Medulla oblongata (tissue), 1 donor: ENCODE measurements at regions not wholly inside any gene's neighbourhood (a gene's known extent, or its start where the extent isn't known, plus 50 kb on each side); places are given as distances from the start of the nearest gene placed in this dataset.

ENCODE experiments used
- DNase-seq: peaks from one replicate; pipeline ENCODE4 v3.0.0-alpha.2; 2015; ENCODE audit errors: extremely low spot score

DNA sequence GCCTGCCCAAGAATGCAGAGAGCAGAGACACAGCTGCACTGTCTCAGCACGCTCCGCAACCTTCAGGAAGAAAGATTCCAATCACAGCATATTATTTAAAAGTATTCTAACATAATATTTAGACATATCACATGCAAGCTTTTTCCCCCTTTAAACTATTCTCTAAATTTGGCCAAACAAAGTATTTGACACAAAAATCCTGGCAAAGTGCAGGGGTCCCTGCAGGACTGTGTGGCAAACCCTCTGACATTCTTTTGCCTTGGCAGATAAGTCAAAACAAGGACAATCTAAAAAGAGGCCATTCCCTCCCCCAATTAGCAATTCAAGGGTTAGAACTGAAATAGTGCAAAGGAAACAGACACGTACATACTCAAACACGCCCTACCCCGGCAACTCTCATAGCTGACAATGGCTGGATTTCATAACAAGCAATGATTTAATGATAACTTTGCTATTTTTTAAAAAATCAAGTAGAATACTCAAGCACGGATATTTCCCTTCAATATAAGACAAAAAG lies 225.3 kb downstream of the MRPL39 start:
- no peak for DNase-seq

DNA sequence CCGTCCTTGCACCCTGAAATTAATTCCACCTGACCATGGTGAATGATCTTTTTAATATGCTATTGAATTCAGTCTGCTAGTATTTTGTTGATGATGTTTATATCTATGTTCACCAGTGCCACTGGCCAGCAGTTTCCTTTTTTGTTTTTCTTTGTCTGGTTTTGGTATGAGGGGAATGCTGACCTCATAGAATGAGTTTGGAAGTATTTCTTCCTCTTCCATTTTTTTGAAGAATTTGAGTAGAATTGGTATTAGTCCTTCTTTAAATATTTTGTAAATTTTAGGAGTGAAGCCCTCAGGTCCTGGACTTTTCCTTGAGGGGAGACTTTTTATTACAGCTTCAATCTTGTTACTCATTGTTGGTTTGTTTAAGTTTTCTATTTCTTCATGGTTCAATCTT lies 231.6 kb downstream of the MRPL39 start:
- DNase-seq: no peak

DNA sequence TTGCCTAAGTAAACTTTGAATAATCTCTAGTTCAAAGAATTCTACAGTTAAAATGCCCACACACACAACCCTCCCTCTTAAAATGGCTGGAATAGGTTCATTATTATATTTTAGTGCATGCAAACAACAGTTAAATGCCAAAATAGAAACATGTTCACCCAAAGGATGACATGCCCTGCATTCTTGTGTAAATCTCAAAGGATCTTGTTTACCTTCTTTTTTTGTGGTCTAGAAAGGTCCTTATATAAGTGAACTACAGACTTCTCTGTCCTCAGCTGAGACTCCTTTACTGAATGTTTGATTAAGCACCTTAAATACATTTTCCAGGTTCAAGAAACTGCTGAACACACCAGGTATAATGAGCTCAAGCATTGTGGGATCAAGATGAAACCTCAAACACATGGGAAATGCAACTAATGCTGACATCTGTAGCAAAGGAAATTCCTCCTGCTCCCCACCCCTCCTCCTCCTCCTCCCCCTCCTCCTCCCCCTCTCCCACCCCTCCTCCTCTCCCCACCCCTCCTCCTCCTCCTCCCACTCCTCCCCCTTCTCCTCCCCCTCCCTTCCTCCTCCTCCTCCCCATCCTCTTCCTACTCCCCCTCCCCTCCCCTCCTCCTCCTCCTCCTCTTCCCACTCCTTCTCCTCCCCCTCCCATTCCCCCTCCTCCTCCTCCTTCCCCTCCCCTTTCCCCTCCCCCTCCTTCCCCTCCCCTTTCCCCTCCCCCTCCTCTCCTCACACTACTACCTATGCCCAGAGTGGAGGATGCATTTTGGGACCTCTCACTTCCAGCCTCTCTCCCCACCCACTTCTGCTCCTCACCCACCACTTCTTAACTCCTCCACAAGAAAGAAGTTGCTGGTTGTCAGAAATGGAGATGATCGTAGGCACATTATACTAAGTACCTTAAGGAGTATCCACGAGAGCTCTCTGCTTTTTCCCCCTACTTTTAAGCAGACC lies 233.9 kb downstream of the MRPL39 start:
- no peak for DNase-seq

DNA sequence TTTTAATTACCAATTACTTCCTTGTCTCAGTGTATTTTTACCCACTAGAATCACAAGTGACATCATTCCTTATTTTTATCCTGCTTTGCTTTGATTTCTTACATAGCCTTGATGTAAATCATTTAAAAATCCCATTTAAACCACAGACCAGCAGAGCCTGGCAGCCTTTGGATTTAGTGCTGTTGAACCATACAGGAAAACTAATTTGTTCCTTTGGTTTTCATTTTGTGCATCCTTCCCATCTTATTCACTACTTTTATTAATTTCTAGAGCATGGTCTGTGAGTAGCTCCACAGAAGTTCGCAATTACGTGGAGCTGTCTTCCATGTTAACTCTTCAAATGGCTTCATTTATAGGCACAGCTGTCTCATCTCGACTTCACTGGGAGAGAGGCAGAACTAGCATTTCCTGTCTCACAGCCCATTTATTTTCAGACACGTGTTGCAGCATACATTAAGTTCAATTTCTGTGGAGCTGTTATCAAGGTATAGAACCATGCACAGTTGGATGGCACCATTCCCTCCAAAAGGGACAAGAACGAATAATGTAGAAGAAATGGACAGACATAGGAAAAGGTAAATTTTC lies 235.3 kb downstream of the MRPL39 start:
- no peak for DNase-seq

DNA sequence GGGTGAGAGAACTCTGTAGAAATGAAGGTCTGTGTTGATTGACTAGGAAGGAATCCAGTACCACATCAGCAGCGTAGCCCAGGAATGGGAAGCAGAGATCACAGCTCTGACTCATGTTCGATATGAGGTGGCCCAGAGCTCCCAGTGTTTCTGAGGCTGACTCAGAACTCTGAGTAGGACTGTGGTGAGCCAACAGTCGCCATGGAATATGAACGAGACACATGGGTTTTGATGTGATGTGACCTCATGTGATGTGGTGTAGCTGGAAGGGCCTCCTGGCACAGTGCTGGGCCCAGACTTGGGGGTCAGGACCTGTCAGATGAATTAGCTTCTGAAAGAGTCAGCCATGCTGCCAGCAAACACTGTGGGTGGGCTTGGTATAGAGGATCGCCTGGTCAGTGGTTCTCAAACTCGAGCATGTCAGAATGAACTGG lies 237.0 kb downstream of the MRPL39 start:
- DNase-seq: no peak

DNA sequence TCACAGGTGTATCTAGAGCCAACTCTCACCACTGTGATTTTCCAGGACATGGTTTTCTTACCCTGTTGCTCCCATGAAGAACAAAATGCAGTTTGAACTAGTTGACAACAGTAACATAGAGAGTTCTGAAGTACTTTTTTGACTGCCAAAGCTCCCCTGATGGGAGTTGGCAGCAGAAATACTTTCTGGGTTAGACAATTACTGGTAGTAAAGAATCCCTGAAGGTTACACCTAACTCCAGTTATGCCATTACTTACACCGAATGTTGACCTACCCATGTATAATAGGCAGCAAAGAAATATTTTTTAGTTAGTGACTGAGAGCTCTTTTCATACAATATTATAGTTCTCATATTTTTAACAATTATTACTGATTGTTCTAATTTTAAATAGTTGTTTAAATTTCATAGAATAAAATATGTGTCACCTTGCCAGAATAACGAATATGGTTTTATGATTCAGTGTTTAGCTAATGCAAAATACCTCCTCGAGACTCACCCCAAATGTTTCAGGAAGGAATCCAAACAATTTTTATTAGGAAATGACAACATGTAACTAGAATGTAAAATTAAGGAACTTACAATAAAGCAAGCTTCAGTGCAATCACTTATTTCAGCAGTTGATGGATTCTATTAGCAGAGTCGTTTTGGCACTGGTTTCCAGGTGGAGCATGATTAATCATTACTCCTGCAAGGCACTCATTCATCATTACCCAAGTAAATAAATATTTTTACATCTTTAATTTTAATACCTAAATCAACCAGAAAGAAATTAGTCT lies 237.6 kb downstream of the MRPL39 start:
- no peak for DNase-seq

DNA sequence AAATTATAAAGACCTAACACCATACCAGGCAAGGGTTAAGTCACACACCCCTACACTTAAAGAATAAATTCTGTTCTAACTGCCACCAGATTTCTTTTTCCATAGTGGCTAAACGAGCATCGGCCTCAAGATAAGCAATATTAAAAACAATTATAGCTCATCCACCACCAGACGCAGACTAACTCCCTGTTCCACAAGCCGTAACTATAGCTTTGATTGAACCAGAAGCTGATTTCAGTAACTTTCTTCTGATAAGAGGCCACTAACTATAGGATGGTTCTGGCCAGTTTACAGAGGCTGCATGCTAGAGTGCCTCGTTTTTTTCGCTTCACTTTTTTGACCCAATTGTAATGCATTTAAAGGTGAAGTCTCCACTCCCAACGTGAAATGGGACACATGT lies 238.8 kb downstream of the MRPL39 start:
- no peak for DNase-seq

DNA sequence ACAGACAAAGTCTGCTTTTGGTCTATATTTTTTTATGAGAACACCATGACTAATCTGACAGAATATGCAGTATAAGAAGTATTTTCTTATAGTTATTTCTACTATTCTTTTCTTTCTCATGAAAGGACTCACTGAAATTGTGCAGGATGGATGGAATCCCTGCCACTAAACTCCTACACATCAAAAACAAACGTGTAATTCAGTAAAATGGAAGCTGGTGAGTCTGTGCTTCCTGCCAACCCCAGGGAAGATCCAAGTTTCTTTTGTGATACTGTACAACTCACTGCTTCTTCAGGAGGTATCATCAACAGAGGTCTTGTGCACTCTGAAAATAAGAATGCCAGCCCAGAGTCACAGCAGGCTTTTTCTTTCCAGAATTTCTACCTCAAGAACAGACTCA lies 241.2 kb downstream of the MRPL39 start:
- DNase-seq: no peak

DNA sequence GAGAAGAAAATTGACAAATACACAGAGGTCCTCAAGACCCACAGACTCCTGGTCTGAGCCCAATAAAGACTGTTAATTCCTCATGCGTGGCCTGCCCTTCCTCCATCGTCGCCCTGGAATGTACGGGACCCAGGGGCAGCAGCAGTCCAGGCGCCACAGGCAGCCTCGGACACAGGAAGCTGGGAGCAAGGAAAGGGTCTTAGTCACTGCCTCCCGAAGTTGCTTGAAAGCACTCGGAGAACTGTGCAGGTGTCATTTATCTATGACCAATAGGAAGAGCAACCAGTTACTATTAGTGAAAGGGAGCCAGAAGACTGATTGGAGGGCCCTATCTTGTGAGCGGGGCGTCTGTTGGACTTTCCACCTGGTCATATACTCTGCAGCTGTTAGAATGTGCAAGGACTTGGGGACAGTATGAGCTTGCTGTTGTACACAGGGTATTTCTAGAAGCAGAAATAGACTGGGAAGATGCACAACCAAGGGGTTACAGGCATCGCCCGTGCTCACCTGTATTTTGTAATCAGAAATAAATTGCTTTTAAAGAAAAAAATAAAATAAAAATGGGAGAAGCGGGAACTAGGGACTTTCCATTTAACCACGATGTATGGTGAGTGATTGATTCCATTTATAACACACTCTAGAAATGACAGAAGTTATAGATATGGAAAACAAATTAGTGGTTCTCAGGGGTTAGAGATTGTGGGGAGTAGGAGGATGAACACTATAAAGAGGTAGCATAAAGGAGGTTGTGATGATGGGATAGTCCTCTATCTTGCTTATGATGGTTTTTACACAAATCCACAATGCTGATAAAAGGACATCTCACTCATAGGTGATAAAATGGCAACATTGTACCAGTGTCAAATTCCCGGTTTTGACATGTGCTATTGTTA lies 244.7 kb downstream of the MRPL39 start:
- no peak for DNase-seq

DNA sequence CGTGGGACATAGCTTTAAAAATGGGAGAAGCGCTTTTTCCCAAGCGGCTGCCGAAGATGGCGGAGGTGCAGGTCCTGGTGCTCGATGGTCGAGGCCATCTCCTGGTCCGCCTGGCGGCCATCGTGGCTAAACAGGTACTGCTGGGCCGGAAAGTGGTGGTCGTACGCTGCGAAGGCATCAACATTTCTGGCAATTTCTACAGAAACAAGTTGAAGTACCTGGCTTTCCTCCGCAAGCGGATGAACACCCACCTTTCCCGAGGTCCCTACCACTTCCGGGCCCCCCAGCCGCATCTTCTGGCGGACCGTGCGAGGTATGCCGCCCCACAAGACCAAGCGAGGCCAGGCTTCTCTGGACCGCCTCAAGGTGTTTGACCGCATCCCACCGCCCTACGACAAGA lies 245.5 kb downstream of the MRPL39 start:
- DNase-seq: no peak

DNA sequence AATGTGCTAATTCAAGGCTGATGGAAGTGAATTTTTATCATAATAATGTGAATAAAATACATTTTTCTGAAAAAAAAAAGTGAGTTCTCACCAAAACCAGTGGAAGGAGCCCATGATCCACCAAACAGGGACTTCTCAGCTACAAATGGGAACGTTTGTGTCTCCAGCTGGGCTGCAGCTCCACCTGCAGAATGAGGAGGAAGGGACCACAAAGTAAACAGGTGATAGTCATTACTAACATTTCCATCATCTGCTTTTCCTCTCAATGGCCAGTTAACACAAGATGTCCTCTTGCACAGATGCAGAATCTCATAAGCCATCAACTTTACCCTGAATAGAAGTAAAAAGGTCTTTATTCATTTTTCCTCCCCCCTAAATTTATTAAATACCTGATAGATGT lies 246.2 kb downstream of the MRPL39 start:
- no peak for DNase-seq

DNA sequence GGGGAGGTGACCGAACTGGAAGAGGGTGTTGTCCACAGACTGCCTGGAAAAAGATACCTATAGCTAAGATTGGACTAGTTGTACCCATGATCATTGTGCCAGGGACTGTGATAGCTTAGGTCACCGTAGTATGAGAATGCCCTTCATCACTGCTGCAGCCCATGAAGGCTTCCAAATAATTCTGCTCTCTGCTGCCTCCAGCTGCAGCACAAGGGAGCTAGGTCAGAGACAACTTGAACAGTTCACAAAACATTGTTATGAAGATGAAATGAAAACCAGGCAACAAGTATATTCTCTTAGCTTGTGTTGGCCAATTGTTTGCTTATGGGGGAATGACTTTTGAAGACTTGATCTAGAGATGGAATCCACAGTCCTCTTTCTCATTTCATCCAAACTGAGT lies 246.7 kb downstream of the MRPL39 start:
- DNase-seq: no peak

DNA sequence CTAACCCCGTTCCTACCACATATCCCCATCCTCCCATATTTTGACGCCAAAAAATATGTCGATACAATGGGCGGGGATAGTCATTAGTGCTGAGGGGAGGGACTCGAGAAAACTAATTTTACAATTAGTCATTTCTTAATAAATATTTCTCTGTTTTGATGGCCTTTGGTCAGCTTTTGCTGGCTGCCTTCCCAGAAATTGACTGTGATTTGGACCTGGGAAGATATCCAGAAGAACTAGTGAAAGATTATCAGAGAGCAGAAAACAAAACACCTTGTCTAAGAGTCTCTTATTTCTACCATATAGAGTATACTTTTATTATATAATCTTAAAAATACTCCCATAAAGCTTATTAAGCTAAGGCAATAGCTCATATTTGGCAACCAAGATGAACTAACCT lies 247.6 kb downstream of the MRPL39 start:
- DNase-seq: no peak

DNA sequence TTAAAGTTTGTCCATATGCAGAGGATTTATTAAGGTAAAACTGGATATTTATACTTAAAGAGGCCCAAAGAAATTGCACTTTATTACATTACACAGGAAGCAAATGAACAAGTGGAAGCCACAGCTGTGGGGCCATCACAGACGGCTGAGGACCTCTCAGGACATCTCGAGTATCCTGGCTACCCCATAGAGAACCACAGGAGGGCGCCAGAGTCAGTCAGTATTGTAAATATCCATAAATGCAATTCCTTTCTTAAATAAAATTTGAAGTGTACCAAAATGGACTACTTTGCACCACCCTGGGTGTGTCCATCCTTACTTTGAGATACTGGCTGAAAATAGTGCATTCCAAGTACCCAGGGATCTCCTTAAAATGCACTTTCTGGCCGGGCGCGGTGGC lies 257.2 kb downstream of the MRPL39 start:
- DNase-seq: no peak

DNA sequence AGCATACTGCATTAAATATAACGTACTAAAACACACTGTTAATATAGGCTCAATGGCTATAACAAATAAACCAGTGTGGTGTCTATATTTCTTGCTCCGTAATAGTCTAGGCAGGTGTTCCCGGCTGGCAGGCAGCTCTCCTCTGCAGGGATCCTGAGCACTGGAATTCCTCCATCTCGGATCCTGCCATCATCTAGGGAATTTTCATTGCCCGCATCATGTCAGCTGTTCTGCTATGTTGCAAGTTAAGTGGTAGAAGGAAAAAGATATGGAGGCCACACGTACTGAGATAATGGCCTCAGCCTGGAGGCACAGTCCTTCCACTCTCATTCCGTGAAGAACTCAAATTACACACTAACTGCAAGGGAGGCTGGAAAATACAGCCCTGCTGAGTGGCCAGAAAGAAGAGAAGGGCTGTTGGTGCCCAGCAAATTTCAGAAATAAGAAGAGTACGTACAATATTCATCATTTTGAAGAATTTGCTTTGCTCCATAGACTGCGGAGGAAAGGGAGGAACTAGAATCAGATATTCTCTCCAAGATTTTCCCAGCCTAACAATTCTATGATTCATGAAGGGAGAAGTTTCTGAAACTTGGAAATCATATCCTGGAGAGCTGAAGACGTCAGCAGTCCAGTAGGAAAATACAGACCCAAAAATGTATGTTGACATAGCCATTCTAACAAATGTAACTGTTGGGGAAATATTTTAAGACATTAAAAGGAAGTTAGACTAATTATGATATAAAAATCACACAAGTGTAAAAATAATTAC lies 263.3 kb downstream of the MRPL39 start:
- DNase-seq: no peak

DNA sequence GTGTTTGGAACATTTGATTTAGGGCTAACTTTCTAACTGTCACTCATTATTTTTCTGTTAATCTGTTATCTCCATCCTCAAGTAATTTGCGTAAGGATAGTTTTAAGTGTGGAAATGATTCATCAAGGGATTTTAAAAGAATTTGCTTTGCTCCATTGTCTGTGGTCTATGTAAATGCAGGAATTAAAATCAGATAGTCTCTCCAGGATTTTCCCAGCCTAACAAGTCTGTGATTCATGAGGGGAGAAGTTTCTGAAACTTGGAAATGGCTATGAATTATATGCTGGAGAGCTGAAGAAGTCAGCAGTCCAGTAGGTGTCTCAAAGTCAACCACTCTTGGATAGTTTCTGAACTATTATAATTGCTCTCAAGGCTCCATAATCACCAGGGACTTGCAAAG lies 264.5 kb downstream of the MRPL39 start:
- no peak for DNase-seq

DNA sequence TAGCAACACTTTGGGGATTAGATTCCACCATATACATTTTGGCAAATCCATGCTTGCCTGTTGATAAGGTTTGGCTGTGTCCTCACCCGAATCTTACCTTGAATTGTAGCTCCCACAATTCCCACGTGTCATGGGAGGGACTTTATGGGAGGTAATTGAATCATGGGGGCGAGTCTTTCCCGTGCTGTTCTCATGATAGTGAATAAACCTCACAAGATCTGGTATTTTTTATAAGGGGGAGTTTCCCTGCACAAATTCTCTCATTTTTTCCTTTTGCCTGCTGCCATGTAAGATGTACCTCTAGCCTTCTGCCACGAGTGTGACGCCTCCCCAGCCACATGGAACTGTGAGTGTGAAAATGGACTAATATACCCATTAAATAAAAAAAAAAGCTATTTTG lies 265.3 kb downstream of the MRPL39 start:
- DNase-seq: no peak

DNA sequence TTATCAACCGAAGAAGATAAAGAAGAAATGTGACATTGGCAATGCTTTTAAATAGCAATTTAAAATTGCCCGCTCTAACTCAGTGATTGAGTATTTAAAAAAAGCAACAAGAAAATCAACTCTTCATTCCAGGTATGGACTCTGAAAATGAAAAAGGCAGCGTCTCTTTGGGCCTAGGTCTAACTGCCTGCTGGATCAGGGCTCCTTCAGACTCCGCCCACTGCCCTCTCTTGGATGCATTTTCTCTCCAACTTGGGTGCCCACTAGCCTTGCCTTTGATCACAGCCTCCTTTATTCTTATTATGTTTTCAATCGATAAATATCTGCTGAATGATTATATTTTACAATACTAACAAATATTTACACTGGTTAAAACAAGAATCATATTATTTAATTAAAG lies 268.9 kb downstream of the MRPL39 start:
- DNase-seq: no peak

DNA sequence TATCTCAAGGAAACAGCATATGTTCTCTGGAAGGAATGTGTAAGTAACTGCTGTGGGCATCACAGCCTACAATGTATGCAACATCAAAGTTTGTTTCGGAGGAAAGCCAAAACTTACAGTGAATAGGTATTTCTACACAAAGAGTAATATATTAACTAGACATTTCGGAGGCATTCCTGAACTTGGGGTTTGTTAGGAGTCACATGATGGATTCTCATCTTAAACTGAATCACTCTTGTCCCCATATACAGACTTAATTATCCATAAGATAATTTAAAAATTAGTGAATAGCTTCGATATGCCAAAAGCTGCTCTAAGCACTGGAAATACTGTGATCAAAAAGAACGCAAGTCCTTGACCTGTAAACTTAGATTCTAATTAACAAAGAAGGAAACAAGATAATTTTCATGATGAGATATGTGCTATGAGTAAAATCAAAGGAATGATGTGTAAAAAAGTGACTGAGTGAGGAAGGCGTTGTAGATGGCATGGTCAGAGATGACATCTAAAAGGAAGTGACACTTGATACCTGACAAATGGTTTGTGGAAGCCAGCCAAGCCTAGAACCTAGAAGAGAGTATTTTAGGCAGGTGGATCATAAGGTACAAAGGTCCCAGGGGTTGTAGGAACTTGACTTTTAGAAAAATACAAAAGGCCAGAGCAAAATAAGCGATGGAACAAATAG lies 273.1 kb downstream of the MRPL39 start:
- DNase-seq: no peak

DNA sequence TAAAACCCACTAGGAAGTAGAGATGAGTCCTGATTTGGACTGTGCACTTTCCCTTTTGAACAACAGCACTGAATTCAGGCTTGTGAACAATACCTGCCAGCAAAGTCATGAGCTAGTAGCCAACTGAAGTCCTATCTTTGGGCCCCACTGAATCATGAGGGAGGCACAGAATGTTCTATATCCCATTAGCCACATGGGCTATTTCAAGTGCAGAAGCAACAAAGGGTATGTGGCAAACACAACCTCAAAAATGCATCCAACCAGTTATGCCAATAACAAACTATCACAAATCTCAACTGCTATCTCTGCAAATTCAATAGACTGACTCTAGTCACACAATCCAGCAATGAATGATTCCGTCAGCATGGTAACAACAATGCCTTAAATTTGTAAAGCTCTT lies 276.0 kb downstream of the MRPL39 start:
- DNase-seq: no peak
